GM19238 (cell line): ENCODE measurements at regions not wholly inside any gene's neighbourhood (a gene's known extent, or its start where the extent isn't known, plus 50 kb on each side); places are given as distances from the start of the nearest gene placed in this dataset.

Experiments
- DNase-seq: peaks from one replicate; pipeline ENCODE4 v3.0.0; 2011; ENCODE audit warnings: low spot score; ENCODE audit not compliant: insufficient read length

DNA sequence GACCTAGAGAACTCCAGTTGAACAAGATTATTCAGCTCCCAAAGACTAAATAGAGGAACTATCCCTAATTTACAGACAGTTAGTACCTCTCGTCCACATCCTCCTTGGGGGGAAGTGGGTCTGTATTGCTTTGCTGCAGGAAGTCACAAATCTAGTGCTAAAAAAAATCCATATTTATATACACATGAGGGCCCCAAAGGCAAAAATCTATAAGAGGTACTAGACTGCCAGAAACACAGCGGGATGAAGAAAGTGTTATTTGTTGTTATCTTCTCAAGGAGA lies 190.1 kb downstream of the TTC8 start:
- no peak for DNase-seq

DNA sequence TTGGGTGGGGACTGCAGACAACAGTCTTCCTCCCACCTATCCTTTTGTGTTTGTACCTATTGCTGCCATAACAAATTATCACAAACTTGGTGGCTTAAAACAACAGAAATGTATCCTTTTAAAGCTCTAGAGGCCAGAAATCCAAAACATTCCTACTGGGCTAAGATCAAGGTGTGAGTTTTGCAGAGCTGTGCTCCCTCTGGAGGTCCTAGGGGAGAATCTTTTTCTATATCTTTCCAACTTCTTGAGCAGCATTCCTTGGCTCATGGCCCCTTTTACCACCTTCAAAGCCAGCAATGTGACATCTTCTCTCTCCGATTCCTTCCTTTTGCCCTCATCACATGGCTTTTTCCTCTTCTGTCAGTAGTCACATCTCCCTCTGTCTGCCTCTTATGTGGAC lies 190.6 kb downstream of the TTC8 start:
- DNase-seq = no peak

DNA sequence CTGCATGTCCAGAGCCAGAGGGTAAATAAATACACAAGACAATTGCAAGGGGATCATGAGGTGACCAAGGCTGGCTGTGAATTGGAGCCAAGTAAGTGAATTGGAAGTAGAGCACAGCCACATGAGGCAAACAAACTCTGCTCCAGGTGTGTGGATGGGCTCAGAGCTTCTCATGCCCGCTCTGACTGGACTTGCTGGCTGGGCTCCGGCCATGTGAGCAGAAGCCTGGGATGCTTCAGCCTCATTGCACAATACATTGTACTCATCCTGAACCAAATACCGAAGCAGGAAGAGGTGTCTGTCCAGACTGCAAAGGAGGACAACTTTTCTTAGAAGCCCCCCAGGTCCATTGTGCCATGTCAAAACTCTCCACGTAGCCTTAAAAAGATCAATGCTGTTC lies 193.0 kb downstream of the TTC8 start:
- no peak for DNase-seq

DNA sequence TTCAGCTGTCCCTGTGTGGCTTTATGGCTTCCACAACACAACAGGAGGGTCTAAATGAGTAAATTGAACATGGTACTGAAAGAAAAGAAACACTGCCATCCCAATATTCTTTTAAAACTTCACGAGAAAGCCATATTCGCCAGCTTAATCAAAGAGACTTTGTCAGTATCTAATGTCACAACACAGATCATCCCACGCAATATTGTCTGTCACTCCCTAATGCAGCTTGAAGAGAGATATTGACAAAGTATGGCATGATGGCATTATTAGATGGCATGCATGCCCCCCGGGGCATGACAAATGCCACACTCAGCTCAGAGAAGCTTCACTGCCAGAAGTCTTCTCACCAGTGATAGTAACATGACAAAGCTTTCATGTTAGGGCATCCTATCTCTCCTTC lies 197.8 kb downstream of the TTC8 start:
- DNase-seq = no peak

DNA sequence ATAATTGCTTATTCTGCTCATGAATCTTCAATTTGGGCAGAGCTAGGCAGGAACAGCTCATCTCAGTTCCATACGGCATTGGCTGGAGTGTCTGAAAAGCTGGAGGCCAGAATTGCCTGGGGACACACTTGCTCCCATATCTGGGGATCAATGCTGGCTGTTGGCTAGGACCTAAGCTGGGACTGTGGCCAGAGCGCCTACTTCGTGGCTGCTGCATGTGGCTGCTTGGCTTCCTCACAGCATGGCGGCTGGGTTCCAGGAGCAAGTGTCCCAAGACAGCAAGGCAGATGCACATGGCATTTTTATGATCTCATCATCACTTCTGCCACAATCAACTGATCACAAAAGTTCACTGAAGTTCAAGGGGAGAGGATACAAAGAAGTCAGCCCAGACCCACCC lies 200.2 kb downstream of the TTC8 start:
- DNase-seq = no peak

DNA sequence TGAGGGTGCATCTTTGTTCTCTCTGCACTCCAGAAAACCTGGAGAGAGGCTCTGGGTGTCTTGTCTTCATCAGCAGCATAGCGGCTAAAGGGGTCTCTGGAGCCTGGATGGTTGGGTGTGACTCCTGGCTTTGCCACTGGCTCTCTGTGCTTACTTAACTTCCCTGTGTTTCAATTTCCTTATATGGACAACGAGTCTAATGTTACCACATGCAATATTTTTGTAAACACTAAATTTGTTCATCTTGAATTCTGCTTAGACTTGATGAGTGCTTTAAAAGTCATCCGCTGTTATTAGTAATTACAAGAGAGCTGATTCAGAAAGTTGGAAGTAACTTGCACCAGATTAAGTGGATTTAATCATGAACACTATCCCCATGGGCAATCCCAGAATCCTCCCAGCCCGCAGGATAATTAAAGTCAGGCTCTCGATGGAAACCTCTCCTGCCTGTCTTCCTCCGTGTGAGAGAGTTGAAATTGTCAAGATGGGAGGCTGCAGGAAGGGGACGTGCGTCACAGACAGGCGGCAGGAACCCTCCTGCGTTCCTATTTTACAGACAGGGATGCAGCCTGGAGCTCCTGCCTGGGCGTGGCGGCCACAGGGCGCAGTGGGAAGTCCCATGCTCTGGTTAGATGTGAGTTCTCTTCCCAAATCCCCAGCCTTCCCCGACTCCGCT lies 201.2 kb downstream of the TTC8 start:
- DNase-seq = no peak

DNA sequence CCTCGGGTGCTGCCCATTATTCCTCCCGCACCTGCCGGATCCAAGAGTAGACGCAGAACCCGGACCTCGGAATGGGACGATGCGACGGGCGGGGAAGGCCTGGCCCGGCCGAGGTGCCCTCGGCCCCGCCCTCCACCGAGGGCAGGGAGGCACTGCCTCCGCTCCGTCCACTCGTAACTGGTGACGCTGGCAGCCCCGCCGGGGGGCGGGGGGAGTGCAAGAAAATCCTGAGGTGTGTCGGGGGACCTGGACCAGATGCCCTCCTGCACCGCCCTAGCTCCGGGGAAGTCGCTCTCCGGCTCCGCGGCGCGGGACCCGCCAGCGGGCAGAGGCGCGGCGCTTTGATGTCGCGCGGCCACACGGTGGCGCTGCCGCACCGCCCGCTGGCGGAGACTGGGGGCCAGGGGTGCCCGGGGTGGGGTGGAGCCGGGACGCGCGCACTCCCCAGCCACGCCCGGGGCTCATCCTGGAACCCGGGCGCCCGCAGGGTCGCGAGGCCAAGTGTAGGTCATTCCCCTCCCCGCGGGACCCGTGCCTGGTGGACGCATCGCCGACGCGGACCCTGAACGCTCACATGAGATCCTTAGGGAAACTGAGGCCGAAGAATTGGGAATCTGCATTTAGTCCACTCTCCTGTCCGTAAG lies 202.8 kb downstream of the TTC8 start:
- peak; percentile 82 for DNase-seq

DNA sequence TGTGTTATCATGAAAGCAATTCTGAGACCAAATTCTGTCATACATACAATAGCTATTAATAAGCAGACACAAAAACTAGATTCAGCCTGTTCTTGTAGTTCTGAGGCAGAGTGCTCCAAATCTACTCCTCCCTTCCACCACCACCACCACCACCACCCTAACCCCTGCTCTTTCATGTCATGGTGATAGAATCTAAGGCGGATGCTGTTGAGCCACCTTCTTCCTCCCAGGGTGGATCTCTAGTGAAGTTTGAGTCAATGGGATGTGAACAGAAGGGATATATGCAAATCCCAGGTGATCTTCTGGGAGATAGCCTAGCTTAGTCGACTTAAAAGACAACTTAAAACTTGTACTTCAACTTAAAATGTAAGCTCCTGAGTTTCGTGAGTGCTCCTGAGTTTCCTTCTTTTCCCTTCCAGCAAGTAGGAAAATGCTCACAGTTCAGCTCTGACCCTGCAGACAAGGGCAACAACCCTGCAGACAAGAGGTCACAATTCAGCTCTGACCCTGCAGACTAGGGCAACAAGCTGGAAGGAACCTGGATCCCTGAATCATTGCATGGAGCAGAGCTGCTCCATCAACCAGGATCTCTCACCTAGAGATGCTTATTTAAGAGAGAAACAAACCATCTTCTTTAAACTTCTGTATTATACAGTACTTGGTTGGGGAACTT lies 204.1 kb downstream of the TTC8 start:
- DNase-seq = no peak

DNA sequence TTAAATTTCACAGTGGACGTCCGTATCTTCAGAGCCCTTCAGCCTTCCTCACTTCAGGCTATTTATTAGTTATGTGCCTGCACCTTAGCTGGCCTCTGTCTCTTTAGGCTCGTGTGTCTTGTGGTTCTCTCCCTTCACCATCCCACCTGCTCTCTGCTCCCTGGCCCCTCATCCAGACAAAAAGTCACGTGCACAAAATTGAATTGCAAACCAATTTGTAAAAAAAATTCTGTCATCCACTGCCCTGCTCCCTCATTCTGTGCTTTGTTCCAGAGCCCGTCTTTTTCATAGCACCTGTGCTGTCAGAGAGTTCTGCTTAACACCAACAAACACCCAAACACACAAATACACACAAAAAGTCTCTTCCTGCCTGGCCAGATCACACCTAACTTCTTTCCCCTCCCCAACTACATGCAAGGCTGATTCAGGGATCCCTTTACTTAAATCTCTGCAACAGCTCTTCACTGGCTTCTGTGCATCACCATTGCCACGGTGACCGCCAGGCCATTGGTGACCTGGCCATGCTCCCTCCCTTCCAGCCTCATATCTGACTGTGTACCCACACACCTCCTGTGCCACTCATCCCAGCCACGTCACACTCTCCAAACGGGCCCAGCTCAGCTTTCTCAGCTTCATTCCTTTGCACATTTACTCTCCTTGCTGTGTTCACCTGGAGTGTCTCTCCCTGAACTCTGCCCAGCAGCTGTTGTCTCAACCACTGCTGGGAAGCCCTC lies 205.7 kb downstream of the TTC8 start:
- DNase-seq = no peak

DNA sequence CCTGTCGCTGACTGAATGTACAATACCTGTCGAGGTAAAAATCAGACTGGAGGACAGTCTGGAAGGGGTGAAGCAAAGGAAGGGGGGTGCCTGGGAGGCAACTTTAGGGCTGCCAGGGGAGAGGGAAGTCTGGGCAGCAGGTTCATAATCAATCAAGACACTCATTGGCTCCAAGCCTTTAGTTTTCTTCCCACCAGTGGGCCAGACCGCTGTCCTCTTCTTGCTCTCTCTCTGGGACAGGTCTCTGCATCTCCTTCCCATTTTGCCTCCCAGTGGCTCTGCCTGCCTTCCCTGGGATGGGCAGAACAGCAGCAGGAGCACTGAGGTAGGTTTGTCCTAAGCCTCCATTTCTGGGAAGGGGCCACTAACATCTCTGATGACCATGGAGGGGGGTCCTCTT lies 206.5 kb downstream of the TTC8 start:
- no peak for DNase-seq

DNA sequence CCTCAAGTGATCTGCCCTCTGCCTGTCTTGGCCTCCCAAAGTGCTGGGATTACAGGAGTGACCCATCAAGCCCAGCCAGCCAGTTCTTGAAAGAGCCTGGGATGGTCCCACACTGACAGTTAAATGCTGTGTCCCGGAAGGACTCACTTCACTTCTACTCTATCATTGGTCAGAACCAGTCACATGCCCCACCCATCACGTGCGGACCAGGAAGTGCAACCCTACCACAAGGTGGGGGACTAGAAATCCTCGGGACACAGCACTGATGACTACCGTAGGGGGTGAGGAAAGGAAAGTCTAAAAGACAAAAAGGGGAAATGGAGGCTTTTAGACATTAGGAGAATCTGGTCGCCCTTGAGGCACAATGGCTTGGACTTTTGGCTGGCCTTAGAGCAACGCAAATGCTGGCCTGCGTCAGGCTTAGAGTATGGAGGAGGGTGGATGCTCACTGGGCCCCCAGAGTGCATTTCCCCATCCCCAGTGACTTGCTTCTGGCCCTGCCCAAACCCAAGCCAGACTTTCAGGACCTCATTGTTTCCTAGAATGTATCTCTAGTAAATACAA lies 207.7 kb downstream of the TTC8 start:
- DNase-seq = no peak

DNA sequence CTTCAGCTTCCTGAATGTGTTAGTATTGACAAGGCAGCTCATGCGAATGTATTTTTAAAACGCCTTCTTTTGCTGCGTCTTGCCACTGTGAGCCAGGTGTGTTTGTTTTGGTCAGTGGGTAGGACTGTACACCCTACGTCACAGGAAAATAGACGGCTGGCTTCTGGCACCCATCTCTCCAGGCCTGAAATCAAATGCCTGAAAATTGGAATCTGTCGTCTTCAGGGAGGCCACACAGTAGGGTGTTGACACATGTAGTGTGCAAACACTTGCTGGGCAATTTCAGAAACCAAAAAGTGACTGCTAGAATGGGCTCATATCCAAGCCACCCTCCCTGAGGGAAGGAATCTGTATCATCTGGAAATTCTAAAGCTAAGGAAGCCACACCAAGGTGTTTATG lies 209.3 kb downstream of the TTC8 start:
- no peak for DNase-seq

DNA sequence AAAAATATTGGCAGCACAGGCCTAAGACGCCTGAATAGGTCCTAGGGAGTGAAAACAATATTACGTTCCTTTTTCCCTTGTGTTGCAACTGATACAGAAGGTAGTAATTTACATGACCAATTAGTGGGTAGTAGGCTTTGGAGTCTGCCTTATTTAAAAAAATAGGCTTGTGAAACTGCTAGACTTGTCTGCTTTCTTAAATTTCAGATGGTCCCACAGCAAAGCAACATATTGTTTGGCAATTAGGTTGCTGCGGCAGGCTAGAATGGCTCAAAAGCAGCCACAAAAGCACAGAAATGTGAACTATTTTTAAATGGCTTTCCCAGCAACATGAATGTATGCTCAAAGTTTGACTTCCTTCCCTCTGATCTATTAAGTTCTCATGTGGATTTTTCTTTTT lies 211.9 kb downstream of the TTC8 start:
- DNase-seq = no peak

DNA sequence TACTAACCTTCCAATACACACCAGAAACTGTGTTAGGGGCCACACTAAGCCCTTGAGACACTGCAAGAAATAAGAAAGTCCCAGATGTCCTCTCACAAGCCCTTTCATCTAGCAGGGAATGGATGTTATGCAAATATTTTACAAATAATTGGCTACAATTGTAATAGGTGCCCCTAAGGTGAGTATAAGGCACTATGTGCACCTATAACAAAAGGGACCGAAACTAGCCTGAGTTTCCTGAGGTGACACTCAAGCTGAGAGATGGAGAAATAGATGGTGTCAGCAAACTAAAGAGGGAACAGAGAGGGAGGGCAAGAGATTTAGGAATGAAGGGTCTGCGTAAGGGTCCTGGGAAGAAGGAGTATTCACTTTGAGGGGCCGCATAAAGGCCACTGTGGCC lies 212.6 kb downstream of the TTC8 start:
- DNase-seq = no peak

DNA sequence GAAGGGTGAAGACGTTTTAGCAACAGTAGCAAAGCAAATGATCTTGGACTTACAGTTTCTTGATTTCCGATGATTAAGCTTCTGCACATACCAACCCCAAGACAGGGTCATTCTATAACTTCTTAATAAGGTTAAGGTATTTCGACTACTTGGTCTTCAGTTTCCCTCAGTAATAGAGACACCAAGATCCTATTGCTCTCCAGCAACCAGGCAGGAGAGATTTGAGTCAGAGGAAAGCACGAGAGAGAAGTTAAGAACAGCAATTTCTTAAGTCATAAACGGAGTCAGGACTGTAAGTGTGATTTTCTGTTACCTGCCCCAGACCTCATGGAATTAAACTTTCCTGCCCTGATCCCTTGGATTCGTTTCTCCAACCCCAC lies 215.6 kb downstream of the TTC8 start:
- no peak for DNase-seq

DNA sequence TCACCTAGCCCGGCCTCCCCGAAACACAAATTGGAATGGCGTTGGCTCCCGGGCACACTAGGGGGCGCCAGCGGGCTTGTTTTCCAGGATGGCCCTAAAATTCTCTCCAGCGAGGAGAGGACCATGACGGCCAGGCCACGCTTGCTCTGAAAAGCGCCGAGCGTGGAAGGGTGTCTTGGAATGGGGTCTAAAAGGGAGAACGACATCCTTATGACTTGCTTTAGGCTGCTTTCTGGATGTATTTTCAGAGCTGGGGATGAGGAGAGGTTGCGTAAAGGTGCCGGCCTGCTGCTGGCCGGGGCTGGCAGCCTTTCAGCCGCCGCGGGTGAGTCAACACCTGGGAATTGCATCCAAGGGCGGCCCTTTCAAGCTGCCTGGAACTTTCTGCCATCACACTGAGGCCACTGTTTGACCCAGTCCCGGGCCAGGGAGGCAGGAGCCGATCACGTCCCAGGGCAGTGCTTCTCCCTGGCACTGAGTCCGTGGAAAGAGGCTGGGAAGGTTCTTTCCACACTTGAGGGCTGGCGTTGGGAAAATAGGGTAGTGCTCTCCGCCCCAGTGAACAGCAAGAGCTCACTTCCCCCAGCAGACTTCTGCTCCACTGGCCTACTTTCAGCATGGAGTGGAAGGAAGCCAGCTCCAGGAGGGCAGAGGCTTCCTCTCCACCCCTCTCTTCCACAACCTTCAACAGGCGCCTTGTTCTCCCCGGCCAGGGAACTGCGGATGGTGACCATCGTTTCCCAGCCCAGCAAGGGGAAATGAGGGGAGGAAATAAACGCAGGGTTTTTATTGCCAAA lies 216.2 kb downstream of the TTC8 start:
- DNase-seq = peak; percentile 56

DNA sequence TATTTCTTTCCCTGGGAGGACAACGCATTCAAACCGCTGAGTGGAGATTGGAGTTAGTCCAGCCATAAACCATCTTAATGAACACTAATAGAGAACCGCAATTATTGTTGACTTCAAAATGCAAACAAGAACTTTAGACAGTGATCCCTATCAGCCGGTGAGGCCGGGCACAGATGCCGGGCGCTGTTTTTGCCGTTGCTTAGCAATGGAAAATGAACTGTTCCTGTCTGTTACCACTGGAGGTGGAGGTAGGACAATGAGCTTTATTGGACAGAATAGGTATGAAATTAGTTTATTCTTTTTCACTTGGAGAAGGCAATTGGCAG lies 216.8 kb downstream of the TTC8 start:
- DNase-seq = no peak

DNA sequence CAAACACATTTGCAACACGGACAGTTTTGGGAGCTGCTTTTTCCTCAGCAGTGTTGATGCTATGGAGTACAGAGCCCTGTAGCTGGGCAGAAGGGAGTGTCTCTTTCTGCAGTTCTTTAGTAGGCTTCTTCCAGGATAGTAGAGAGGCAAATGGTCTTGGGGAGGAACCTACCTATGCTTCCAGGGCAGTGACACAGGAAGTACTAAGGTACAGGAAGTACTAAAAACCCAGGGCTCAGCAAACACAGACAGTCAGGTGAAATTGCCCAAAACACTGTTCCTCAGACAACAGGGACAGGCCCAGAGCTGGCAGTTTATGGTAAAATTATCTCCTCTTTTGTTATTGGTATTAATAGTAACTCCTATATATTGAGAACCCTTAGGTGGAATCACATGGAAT lies 217.6 kb downstream of the TTC8 start:
- no peak for DNase-seq

DNA sequence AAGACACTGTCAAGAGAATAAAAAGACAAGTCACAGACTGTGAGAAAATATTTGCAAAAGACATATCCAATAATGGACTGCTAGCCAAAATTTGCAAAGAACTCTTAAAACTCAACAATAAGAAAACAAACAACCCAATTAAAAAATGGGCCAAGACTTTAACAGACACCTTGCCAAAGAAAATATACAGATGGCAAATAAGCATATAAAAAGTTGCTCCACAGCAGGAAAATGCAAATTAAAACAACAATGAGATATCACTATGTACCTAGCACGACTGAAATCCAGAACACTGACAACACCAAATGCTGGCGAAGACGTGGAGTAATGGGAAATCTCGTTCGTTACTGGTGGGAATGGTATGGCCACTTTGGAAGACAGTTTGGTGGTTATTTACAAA lies 228.9 kb downstream of the TTC8 start:
- DNase-seq = no peak

DNA sequence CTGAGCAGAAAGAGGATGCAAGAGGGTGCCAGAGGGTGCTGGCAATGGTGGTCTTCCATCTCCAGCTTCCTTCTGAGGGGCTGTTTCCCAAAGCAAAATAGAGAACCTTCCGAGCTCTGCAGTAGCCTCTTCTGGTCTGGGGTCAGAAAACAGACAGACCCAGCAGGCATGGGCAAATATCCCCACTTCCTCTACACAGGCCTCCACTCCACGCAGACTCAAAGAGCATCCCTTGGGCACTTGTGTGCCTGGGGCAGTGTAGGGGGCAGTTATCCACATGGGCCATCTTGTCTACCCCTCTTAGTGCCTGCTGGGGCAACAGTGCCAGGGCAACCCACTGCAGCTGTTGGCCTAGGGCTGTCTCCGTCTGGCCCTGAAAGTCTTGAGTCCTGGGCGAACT lies 231.9 kb downstream of the TTC8 start:
- DNase-seq = no peak

DNA sequence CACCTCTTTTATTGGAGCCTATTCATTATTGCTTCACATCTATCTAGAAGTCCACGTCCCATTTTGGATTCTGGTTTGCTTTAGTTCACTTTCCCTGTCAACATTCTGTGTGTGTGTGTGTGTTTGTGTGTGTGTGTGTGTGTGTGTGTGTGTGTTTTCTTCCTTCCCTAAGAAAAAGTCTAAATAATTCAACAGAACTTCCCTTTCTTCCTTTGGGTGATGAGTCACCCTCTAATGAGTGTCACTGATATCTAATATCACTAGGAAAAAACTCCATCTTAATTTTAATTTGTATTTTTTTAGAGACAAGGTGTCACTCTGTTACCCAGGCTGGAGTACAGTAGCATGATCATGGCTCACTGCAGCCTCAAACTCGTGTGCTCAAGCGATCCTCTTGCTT lies 234.2 kb downstream of the TTC8 start:
- DNase-seq = no peak

DNA sequence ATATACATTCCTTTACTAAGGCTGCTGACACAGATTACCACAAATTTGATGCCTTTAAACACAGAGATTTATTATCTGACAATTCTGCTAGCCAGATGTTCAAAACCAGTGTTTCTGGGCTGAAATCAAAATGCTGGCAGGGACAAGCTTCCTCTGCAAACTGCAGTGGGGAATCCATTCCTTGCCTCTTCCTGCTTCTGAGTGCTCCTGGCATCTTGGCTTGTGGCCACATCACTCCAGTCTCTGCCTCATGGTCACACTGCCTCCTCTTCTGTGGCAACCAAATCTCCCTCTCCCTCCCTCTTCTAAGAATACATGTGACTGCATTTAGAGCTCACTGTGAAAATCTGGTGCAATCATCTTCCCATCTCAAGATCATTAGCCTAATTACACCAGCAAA lies 235.7 kb downstream of the TTC8 start:
- no peak for DNase-seq
